NCI-H1694 (cell line): ENCODE measurements at regions not wholly inside any gene's neighbourhood (a gene's known extent, or its start where the extent isn't known, plus 50 kb on each side); places are given as distances from the start of the nearest gene placed in this dataset.
"Not testable (repeated sequence)": the region's sequence is repeated elsewhere in the genome, so short reads cannot be mapped to it uniquely, and the experiment has no call there.

Experiments
- DNase-seq: peaks from one replicate; lab custom pipeline; 2025; lab: John Stamatoyannopoulos, UW

DNA sequence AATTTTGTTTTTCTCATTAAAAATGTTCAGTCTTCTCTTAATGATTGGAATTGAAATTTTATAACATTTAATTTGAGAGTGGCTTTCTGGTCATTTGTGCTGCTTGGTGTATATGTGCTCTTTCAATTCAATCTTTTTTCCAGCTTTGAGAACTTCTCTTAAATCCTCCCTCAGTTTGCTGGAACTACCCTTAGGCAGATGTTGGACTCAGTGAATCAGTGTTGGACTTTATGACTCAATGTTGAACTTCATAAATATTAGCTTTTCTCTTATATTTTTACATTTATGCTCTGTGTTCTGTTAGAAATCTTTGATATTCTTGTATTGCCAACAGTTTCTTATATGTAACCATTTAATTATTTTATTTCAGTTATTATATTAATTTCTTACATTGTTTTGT is 935.5 kb upstream of the FBXO33 start:
- DNase-seq, result no peak

DNA sequence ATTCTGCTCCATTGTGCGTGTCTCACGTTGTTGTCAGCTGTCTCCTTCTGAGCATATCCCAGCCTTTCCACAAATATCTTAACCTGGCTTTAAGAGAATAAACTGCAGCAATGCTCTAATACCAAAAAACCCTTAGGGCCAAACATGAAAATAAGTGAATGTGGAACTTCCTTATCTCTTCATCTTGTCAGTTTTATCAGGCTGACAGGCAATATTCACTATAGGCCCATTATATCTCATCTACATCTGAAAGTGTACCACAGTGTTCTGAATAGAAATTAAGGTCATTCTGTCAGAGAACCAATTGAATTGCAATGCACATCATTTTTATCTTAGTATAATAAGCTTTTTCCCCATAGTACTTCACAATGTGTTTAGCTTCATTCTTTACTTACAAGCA is 933.1 kb upstream of the FBXO33 start:
- DNase-seq, result no peak

DNA sequence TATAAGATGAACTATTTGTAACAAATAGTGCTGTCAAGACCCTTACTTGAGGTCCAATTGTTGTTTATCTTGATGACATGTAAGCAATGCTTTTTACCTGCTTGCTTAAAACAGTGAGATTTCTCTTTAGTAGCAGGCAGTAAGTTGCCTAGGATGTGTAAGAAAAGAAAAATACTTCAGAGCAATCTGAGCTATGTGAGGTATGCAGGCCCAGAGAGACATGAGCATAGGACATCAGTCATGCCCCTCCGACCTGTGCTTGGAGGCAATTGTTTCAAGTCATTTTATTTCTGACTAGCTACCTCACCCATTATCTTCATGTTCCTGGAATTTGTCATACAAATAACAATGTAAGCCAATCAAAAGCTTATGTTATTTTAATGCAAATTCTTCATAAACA is 930.6 kb upstream of the FBXO33 start:
- no peak for DNase-seq

GRCh38 chr14:40354754-40355153 is 922.5 kb upstream of the FBXO33 start:
- DNase-seq, result no peak

GRCh38 chr14:40348104-40348503 is 915.9 kb upstream of the FBXO33 start:
- DNase-seq, result not testable (repeated sequence)

DNA sequence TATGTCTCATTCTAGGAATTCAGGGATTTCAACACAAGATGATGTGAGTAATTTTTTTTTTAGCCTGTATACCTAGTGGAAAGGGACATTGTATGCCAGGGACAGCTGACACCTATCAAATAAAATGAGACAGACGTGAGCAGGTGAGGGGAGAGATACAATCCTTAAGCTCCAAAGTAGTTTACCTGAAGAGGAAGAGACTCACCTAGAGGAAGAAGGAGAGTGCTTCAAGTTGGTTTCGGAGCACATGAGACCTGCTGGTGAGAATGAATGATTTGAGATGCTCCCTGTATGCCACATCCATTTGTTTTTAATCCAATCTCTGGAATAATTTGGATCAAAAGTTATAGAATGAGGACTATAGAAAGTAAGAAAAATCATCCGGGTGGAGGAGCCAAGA is 915.4 kb upstream of the FBXO33 start:
- no peak for DNase-seq

- DNase-seq, result no peak
Observed at GRCh38 chr14:40346275-40346674, 914.0 kb upstream of the FBXO33 start.

- no peak for DNase-seq
Observed at GRCh38 chr14:40345334-40345733, 913.1 kb upstream of the FBXO33 start.

- DNase-seq, result no peak
Observed at GRCh38 chr14:40340708-40341107, 908.5 kb upstream of the FBXO33 start.

- DNase-seq, result no peak
Observed at GRCh38 chr14:40336846-40337245, 904.6 kb upstream of the FBXO33 start.

- DNase-seq, result not testable (repeated sequence)
Observed at GRCh38 chr14:40326519-40326918, 894.3 kb upstream of the FBXO33 start.

DNA sequence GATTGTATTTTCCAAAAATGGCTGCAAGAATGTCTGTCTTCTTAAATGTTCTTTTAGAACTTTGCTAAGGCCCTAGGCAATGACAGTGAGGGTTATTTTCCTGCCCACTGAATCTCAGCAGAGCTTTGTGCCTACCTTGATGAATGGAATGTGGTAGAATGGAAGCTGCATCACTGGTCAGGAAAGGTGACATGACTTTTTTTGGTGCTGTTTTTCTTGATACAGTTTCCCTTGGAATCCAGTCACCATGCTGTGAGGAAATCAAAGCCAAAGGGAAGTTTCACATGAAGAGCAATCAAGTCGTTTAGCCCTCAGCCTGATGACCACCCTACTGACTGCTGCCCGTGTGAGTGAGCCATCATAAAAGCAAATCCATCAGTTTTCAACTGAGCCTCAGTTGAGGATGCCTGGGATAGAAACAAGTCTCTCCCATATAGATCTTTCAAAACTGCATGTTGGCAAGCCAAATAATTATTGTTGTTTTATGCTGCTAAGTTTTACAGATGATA is 886.0 kb upstream of the FBXO33 start:
- DNase-seq, result no peak

GRCh38 chr14:40317690-40318089 is 885.5 kb upstream of the FBXO33 start:
- no peak for DNase-seq

DNA sequence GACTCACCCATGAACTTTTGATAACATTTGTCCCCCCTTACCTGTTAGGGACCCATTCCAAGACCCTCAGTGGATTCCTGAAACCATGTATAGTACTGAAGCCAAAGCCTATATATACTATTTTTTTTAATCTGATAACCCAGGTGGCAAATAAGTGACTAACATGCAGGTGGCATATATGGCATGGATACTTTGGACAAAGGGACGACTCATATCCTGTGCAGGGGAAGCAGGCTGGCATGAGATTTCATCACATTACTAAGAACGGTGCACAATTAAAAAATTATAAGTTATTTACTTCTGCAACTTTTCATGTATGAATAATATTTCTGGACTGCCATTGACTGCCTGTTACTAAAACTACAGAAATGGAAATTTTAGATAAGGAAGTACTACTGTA is 880.1 kb upstream of the FBXO33 start:
- no peak for DNase-seq

DNA sequence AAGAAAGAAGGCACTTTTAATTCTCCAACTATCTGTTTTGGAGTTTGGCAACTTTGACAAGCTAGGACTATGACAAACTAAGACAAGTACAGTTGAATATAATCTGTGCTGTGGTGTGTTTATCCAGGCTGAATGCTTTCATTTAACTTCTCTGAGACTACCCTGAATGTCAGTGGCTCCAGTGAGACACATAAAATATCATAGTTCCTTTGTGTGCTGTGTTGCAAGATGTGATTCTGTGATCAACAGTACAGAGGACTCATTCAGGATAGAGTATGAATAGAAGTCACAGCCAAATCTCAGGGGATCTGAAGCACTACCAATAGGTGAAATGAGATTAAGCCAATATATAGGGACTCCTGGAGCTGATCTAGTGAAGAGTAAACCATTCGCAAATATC is 876.9 kb upstream of the FBXO33 start:
- no peak for DNase-seq

- no peak for DNase-seq
Observed at GRCh38 chr14:40308240-40308639, 876.0 kb upstream of the FBXO33 start.

DNA sequence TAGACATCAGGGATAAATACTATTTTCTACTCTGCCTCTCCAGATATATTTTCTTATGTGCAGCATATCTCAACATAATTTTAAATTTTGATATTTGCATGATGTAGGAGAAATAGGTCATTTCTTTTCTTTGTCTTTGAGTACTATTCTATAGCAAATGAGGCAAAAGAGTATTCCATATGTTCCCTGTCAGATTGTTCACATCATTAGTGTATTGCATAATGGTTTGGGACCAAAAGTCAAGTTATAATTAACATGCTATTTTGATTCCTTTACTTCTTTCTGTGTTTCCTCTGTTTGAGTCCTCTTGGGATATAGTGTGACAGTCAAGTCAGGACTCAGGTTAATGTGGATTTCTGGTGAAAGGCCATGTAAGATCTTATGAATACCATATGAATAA is 864.6 kb upstream of the FBXO33 start:
- DNase-seq, result no peak

GRCh38 chr14:40292664-40293063 is 860.4 kb upstream of the FBXO33 start:
- DNase-seq, result no peak

DNA sequence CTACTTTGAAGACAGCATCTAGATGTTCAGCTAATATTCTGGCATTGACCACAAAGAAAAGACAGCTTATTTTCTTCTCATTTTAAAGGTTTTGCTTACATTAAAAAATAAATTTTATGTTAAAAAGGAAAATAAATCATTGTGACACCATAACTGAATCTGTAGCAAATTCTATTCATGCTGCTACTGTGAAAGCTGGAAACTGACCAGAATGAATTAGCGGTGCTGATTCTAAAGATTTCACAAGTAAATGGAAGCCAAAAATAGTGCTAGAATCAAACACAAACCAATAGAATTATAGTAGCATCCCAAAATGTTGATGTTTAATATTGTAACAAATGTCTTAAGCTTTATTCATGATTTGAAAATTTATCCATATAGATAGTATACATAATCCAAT is 850.0 kb upstream of the FBXO33 start:
- no peak for DNase-seq

GRCh38 chr14:40280652-40281051 is 848.4 kb upstream of the FBXO33 start:
- DNase-seq, result no peak

DNA sequence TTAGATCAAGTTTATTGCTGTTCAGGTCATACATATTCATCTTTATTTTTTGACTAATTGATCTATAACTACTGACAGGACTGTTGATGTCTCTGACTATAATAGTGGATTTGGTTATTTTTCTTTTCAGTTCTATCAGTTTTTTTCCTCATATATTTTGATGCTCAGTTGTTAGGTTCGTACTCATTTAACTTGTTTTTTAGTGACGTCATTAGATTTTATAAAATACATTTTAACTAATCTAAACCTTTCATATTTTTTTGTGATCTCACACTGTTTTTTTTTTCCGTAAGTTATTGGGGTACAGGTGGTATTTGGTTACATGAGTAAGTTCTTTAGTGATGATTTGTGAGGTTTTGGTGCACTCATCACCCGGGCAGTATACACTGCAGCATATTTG is 841.2 kb upstream of the FBXO33 start:
- DNase-seq, result no peak

- no peak for DNase-seq
Observed at GRCh38 chr14:40271480-40271879, 839.2 kb upstream of the FBXO33 start.

GRCh38 chr14:40269436-40269835 is 837.2 kb upstream of the FBXO33 start:
- DNase-seq, result no peak

DNA sequence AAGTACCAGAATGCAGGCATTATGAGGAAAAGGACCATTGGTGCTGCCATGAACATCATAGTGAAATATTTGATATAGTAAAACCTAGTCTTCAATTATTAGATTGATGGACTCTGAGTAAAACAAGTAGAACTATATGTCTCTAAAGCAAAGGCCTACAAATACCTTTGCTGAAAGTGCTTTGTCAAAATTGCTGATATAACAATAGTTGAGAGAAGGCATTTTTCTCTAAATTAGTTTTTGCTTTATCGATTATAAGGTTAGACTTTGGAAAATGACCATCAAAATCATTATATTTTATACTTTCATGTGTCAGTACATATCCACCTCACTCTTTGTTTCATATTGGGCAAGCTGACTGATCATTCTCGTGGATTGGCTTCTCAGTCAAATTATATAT is 836.0 kb upstream of the FBXO33 start:
- DNase-seq, result no peak

DNA sequence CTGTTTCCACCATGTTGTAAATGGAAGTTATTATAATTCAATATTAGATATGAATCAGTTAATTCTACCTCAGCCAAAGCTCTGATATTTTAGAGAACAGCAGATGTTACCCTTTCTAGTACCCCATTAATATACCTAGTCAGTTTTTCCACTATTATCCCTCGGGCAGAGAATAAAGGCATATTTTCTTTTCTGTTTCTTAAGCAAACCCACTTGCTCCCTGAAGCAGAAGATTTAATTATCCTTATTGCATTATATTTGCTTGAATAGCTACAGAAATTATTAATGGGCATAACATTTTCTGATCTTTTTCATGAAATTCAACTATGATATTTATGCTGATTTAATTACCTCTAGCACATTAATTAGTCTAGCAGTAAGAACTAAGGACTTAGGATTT is 832.9 kb upstream of the FBXO33 start:
- no peak for DNase-seq
